GM04504 (cell line): ENCODE measurements at regions not wholly inside any gene's neighbourhood (a gene's known extent, or its start where the extent isn't known, plus 50 kb on each side); places are given as distances from the start of the nearest gene placed in this dataset.

ENCODE experiments used
- DNase-seq: peaks from one replicate; pipeline ENCODE4 v3.0.0-alpha.2; 2012; ENCODE audit warnings: low read depth

DNA sequence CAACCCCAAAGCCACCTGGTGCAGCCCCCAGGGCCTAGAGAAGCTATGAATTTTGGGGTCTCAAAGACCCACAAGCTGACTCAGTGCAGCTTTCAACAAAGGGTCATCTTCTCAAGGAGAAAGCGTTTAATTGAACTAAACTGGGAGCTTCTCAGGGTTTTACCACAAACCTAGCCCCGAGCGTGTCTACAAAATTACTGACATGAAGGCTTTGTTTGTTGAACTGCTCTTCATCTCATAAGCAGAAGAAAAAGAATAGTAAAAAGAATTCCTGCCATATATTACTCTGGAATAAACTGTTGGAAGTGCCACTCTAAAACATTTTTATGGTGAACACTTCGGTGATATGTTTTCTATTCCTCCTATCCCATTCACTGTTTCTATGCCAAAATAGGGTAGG lies 50.8 kb upstream of the INCENP start:
- no peak for DNase-seq

DNA sequence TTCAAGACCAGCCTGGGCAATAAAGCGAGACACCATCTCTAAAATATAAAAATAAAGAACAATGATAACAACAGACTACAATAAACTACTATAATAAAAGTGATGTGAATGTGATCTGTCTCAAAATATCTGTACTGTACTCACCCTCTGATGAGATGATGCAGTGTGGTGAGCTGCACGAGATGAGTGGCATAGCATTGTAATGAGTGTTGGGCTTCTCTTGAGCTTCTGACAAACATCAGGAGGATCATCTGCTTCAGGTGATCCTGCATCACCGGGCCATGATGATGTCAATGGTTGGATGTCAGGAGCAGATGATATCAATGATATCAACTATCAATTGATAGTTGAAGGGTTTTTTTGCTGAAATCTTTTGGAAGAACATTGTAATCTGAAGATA lies 52.4 kb upstream of the INCENP start:
- no peak for DNase-seq

- no peak for DNase-seq
These were observed 53.6 kb upstream of the INCENP start for GRCh38 chr11:62069986-62070919.

DNA sequence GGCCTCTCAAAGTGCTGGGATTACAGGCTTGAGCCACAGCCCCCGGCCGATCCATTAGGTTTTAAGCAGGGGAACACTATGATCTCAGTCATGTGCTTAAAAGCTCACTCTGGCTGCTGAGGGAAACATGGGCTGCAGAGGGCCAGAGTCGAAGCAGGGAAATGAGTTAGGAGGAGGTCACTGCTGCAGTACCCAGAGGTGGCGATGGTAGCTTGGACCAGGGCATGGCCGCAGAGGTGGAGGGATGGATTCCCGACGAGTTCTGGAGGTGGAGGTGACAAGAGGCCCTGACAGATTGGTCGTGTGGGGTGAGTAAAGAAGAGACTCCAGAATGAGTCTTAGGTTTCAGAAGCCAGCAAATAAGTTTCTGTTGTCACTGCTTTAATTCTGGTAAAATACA lies 54.4 kb upstream of the INCENP start:
- no peak for DNase-seq

- DNase-seq = no peak
These were observed 55.1 kb upstream of the INCENP start for GRCh38 chr11:62068730-62069129.

GRCh38 chr11:62067741-62068140 lies 56.1 kb upstream of the INCENP start:
- no peak for DNase-seq

GRCh38 chr11:62064221-62064620 lies 59.6 kb upstream of the INCENP start:
- no peak for DNase-seq

DNA sequence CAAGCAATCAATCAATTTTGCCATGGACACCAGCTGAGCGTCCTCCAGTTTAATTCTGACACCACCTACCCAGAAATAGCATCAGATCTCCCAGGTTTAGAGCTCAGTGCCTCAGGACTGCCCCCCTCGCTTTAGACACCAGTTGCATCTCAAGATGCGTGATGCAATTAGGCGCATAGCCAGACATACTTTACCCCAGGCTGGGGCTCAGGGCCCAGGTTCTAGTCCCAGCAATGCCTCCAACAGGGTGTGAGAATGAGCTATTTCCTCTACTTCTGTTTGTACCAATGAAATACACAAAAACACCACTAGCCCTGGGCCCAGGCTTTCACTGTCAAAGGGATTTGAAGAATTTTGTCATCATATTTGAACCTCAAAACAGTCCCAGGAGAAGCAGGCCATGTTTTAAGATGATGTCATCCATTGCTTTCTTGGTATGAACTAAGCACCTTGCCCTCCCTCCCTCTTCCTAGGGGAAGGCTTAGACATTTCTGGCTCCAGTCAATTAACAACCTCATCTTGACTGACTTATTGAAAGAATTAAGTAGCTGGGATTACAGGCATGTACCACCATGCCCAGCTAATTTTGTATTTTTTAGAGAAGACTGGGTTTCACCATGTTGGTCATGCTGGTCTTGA lies 61.5 kb upstream of the INCENP start:
- DNase-seq = no peak

GRCh38 chr11:62061356-62062222 lies 62.2 kb upstream of the INCENP start:
- no peak for DNase-seq

DNA sequence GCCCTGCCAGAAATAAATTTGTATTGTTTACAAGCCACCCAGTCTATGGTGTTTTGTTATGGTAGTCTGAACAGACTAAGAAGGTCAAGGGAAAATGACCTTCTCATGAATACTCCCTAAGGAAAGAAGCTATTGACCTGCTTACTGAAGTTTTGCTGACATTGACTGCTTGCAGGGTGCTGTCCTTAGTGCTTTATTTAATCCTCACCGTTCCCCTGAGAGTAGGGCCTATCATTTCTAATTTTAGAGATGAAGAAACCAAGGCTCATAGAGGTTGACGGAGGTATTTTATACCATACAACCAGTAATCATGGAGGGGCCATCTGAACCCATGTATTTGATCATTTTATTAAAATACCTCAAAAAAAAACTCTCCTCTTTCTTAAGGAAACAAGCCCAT lies 66.7 kb upstream of the INCENP start:
- DNase-seq = no peak

DNA sequence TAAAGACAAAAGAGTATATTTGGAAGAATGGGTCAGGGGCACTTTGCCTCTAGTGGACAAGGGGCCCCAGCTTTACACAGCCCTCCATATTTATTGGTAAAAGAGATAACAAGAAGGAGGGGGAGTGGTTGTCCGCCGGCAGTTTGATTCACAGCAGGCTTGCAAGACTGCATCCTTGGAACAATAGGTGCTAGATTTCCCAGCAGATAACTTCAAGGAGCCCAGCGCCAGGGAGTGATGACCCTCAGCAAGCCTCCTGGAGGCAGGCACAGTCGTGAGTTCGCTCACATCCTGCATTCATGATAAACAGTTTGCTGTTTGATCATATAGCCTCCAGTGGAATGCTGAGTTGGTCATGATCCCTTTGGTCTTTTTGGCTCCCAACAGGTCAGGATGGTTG lies 67.8 kb upstream of the INCENP start:
- no peak for DNase-seq

- DNase-seq = no peak
These were observed 69.2 kb upstream of the INCENP start for GRCh38 chr11:62054484-62055121.

- DNase-seq = no peak
These were observed 69.7 kb upstream of the INCENP start for GRCh38 chr11:62054081-62054480.

- DNase-seq = no peak
These were observed 73.1 kb upstream of the INCENP start for GRCh38 chr11:62050716-62051115.

- DNase-seq = no peak
These were observed 75.7 kb upstream of the INCENP start for GRCh38 chr11:62048100-62048499.

- DNase-seq = no peak
These were observed 77.2 kb upstream of the INCENP start for GRCh38 chr11:62046568-62047100.

- DNase-seq = no peak
These were observed 77.2 kb upstream of the FTH1 start for GRCh38 chr11:62044639-62045121.

DNA sequence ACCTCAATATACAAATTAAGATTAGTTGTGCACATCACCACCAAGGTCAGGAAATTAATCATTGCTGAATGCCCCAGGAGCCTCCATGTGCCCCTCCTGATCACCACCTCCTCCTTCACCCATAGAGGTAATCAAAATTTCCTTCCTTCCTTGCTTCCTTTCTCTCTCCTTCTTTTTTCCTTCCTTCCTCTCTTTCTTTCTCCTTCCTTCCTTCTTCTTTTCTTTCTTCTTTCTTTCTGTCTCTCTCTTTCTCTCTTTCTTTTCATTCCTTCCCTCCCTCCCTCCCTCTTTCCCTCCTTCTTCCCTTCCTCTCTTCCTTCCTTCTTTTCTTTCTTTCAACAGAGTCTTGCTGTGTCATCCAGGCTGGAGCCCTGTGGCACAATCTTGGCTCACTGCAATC lies 67.9 kb upstream of the FTH1 start:
- DNase-seq = no peak

- DNase-seq = no peak
These were observed 66.6 kb upstream of the FTH1 start for GRCh38 chr11:62034036-62034338.

DNA sequence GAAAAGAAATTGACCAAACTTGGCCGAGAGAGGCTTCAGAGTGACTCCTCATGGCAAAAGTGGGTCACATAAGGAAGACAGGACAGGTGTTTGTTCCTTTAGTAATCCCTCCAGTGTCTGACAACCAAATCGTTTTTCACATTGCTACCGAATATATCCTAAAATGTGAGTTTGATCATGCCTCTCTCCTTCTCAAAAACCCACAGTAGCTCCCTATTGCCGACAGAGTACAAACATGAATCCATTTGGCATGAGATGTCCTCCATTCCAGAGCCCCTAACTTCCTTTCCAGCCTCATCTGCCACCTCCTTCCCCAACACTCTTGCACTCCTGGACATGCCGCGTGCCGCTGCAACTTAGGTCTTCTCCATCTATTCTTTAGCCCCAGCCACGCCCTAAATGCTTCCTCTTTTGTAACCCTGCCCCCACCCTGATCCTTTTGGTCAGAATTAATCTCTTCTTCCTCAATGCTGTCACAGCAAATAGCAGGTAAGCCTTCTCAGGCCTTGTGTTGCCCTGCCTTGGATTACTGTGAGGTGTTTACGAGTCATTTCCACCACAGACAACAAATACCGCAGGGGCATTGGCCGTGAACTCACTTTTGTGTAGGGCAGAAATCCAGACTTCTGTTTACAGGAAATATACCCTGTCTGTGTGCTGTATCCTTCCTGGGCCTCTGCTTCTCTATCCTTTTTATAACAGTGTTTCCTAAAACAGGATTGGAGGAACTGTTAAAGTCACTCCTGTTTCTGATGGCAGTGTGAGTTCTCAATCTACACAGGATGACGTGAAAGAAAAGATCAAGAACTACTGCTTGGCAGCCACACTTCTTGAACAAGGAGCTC lies 66.0 kb upstream of the FTH1 start:
- no peak for DNase-seq
